ENCODE measurements at regions not wholly inside any gene's neighbourhood (a gene's known extent, or its start where the extent isn't known, plus 50 kb on each side); places are given as distances from the start of the nearest gene placed in this dataset.

- Mint-ChIP-seq H3K27ac (ENCODE audit: unreplicated experiment) (peak overlapping the region; percentile 68), H3K4me3 (ENCODE audit: low read depth, unreplicated experiment) (peak overlapping the region; percentile 77), H3K36me3 (ENCODE audit: insufficient read depth, unreplicated experiment) (peaks cover 41% of the 10 kb centered on the region), H3K4me1 (ENCODE audit: low read depth, unreplicated experiment) (peaks cover 30% of the 10 kb centered on the region), H3K9me3 (ENCODE audit: low read depth, unreplicated experiment) (peaks cover 4% of the 10 kb centered on the region), H3K27me3 (ENCODE audit: unreplicated experiment) (no peaks in the 10 kb centered on the region)
- CTCF ChIA-PET, result interaction anchor here (1.8 kb wide), 1 partner anchor 10 kb away, joined by 6 read pairs; no protein-coding TSS in a partner anchor
- no peak for TF ChIP-seq CTCF (IDR thresholded peaks at IDR 0.05; ENCODE audit: unreplicated experiment)
- intact Hi-C loops (cut with micrococcal nuclease; ENCODE audit: unreplicated experiment), result loop anchor here (10.0 kb wide), 4 partner anchors 162 to 912 kb away; no protein-coding TSS in a partner anchor
- DNase-seq, result peak; percentile 66
- no TSS peak for BruUV-seq (replicated peaks)
Measured at GRCh38 chrX:40176351-40177116, 78.8 kb upstream of the BCOR start.

- no peak for TF ChIP-seq CTCF (IDR thresholded peaks at IDR 0.05; ENCODE audit: unreplicated experiment)
- CTCF ChIA-PET, result interaction anchor here (1.8 kb wide), 1 partner anchor 9 kb away, joined by 6 read pairs; no protein-coding TSS in a partner anchor
- intact Hi-C loops (cut with micrococcal nuclease; ENCODE audit: unreplicated experiment), result loop anchor here (10.0 kb wide), 4 partner anchors 161 to 911 kb away; no protein-coding TSS in a partner anchor
- H3K4me1 Mint-ChIP-seq (ENCODE audit: low read depth, unreplicated experiment), result peaks cover 30% of the 10 kb centered on the region
- H3K36me3 Mint-ChIP-seq (ENCODE audit: insufficient read depth, unreplicated experiment), result peaks cover 41% of the 10 kb centered on the region
- no TSS peak for BruUV-seq (replicated peaks)
- peaks cover 4% of the 10 kb centered on the region for H3K9me3 Mint-ChIP-seq (ENCODE audit: low read depth, unreplicated experiment)
- peak; percentile 50 for DNase-seq
- H3K27me3 Mint-ChIP-seq (ENCODE audit: unreplicated experiment), result no peaks in the 10 kb centered on the region
- peak overlapping the region; percentile 77 for H3K4me3 Mint-ChIP-seq (ENCODE audit: low read depth, unreplicated experiment)
- H3K27ac Mint-ChIP-seq (ENCODE audit: unreplicated experiment), result no peak overlapping the region
Measured at GRCh38 chrX:40175511-40176350, 78.0 kb upstream of the BCOR start.

GRCh38 chrX:40174854-40175510 lies 77.2 kb upstream of the BCOR start:
- H3K9me3 Mint-ChIP-seq (ENCODE audit: low read depth, unreplicated experiment), result peaks cover 3% of the 10 kb centered on the region
- H3K27ac Mint-ChIP-seq (ENCODE audit: unreplicated experiment), result peak overlapping the region; percentile 86
- no TSS peak for BruUV-seq (replicated peaks)
- H3K36me3 Mint-ChIP-seq (ENCODE audit: insufficient read depth, unreplicated experiment), result peaks cover 41% of the 10 kb centered on the region
- no peak for TF ChIP-seq CTCF (IDR thresholded peaks at IDR 0.05; ENCODE audit: unreplicated experiment)
- H3K4me3 Mint-ChIP-seq (ENCODE audit: low read depth, unreplicated experiment), result peak overlapping the region; percentile 77
- peaks cover 30% of the 10 kb centered on the region for H3K4me1 Mint-ChIP-seq (ENCODE audit: low read depth, unreplicated experiment)
- intact Hi-C loops (cut with micrococcal nuclease; ENCODE audit: unreplicated experiment), result loop anchor here (5.0 to 10.0 kb wide), 5 partner anchors 92 to 910 kb away; no protein-coding TSS in a partner anchor
- H3K27me3 Mint-ChIP-seq (ENCODE audit: unreplicated experiment), result no peaks in the 10 kb centered on the region
- CTCF ChIA-PET, result interaction anchor here (0.5 kb wide), 1 partner anchor 1006 kb away, joined by 5 read pairs; no protein-coding TSS in a partner anchor
- no peak for DNase-seq
